HG03460 (cell line): ENCODE measurements at regions not wholly inside any gene's neighbourhood (a gene's known extent, or its start where the extent isn't known, plus 50 kb on each side); places are given as distances from the start of the nearest gene placed in this dataset.

Experiments used
- ATAC-seq: cut with Tn5 transposase; IDR thresholded peaks from one replicate; pipeline ENCODE4 v1.9.1; 2021; ENCODE audit not compliant: unreplicated experiment

- ATAC-seq, result no peak
Observed at GRCh38 chr18:30096796-30097195, 945.7 kb downstream of the DSC3 start.

GRCh38 chr18:30094556-30094955 lies 948.0 kb downstream of the DSC3 start:
- ATAC-seq, result no peak

GRCh38 chr18:30093376-30093775 lies 949.2 kb downstream of the DSC3 start:
- ATAC-seq, result no peak

- ATAC-seq, result no peak
Observed at GRCh38 chr18:30088238-30089015, 954.1 kb downstream of the DSC3 start.

GRCh38 chr18:30086351-30086750 lies 956.2 kb downstream of the DSC3 start:
- no peak for ATAC-seq

- no peak for ATAC-seq
Observed at GRCh38 chr18:30081122-30081521, 961.4 kb downstream of the DSC3 start.

GRCh38 chr18:30072609-30073385 lies 969.7 kb downstream of the DSC3 start:
- no peak for ATAC-seq

- ATAC-seq, result no peak
Observed at GRCh38 chr18:30066288-30066687, 976.3 kb downstream of the DSC3 start.

GRCh38 chr18:30057398-30057797 lies 985.1 kb downstream of the DSC3 start:
- no peak for ATAC-seq

GRCh38 chr18:30056528-30056927 lies 986.0 kb downstream of the DSC3 start:
- ATAC-seq, result no peak

GRCh38 chr18:30044496-30044895 lies 998.0 kb downstream of the DSC3 start:
- no peak for ATAC-seq

- no peak for ATAC-seq
Observed at GRCh38 chr18:30039201-30039600, 1003.3 kb downstream of the DSC3 start.

GRCh38 chr18:30034818-30035217 lies 1007.7 kb downstream of the DSC3 start:
- ATAC-seq, result no peak

GRCh38 chr18:30016179-30016578 lies 1026.4 kb downstream of the DSC3 start:
- no peak for ATAC-seq

- no peak for ATAC-seq
Observed at GRCh38 chr18:30004965-30005364, 1037.6 kb downstream of the DSC3 start.

GRCh38 chr18:29982218-29982617 lies 1060.3 kb downstream of the DSC3 start:
- ATAC-seq, result no peak

GRCh38 chr18:29979881-29980280 lies 1062.7 kb downstream of the DSC3 start:
- ATAC-seq, result no peak

- ATAC-seq, result no peak
Observed at GRCh38 chr18:29969876-29970275, 1072.7 kb downstream of the DSC3 start.

- no peak for ATAC-seq
Observed at GRCh38 chr18:29962579-29962978, 1080.0 kb downstream of the DSC3 start.

GRCh38 chr18:29960539-29960938 lies 1082.0 kb downstream of the DSC3 start:
- no peak for ATAC-seq

GRCh38 chr18:29930231-29930630 lies 1112.3 kb downstream of the DSC3 start:
- no peak for ATAC-seq

- ATAC-seq, result no peak
Observed at GRCh38 chr18:29928081-29928480, 1114.5 kb downstream of the DSC3 start.
